Transverse colon (tissue), 3 donors: ENCODE measurements at regions not wholly inside any gene's neighbourhood (a gene's known extent, or its start where the extent isn't known, plus 50 kb on each side); places are given as distances from the start of the nearest gene placed in this dataset.

Experiments
- EP300 ChIP-seq: sonication (generic); formaldehyde crosslinking; IDR thresholded peaks from one replicate; pipeline ENCODE4 v1.6.1; 2017; ENCODE audit warnings: antibody characterized with exemption, low read depth
- POLR2A ChIP-seq: fragments of 450-650 bp; IDR thresholded peaks from one replicate; pipeline ENCODE4 v1.6.1; 2016; ENCODE audit warnings: antibody characterized with exemption, mild to moderate bottlenecking, moderate library complexity
- TF ChIP-seq, protein P1 (sequence below), 5 experiments: fragments of 200-600 bp in 3 of 5; fragments of 450-650 bp in 2 of 5; sonication (generic) in 3 of 5; IDR thresholded peaks; 1 replicate in 2 of 5; 2 replicates in 3 of 5; pipeline ENCODE4 v1.5.1; 2016 to 2017; ENCODE audit warnings: antibody characterized with exemption in 5 of 5, inconsistent platforms in 3 of 5, mild to moderate bottlenecking in 2 of 5, moderate library complexity in 1 of 5

DNA sequence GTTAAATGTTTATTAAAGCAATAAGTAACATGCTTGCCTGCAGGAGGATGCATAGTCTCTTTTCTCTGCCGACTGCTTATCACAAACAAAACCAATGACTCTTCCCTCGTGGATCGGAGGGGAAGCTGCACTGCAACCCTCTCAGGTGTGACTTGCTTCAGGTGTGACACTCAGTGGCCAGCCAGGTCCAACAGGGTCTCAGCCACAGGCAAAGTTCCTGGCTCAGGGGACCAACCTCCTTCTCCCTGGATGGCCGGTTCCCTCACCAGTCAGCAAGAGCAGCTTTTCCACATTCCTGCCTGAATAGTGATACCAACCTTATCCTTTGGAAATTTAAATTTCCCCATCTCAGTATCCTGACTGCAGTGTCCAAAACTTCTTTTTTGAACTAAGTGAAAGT lies 383.5 kb downstream of the CMPK2 start:
- TF ChIP-seq, protein P1, sequence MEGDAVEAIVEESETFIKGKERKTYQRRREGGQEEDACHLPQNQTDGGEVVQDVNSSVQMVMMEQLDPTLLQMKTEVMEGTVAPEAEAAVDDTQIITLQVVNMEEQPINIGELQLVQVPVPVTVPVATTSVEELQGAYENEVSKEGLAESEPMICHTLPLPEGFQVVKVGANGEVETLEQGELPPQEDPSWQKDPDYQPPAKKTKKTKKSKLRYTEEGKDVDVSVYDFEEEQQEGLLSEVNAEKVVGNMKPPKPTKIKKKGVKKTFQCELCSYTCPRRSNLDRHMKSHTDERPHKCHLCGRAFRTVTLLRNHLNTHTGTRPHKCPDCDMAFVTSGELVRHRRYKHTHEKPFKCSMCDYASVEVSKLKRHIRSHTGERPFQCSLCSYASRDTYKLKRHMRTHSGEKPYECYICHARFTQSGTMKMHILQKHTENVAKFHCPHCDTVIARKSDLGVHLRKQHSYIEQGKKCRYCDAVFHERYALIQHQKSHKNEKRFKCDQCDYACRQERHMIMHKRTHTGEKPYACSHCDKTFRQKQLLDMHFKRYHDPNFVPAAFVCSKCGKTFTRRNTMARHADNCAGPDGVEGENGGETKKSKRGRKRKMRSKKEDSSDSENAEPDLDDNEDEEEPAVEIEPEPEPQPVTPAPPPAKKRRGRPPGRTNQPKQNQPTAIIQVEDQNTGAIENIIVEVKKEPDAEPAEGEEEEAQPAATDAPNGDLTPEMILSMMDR (IDR thresholded peaks at IDR 0.05), result no peak
- TF ChIP-seq POLR2A (no peak), EP300 (no peak)
